NCI-H1694 (cell line): ENCODE measurements at regions not wholly inside any gene's neighbourhood (a gene's known extent, or its start where the extent isn't known, plus 50 kb on each side); places are given as distances from the start of the nearest gene placed in this dataset.
"Not testable (repeated sequence)": the region's sequence is repeated elsewhere in the genome, so short reads cannot be mapped to it uniquely, and the experiment has no call there.

Source experiments
- DNase-seq: peaks from one replicate; lab custom pipeline; 2025; lab: John Stamatoyannopoulos, UW

DNA sequence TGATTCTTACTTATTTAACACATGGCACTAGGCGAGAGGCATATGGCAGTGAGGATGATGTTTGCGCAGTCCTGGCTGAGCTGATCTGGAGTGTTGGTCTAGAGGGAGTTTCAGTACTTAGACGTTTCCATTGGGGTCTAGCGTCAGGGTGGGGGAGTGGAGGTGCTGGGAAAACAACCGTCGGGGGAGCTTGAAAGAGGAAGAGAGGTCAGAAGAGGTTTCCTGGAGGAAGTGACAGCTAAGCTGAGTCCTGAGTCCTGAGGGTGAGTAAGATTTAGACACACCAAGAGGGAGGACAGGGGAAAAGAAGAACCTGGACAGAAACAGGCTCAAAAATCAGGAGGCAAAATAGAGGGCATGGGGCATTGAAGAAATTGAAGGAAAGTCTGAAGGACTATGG, 81.4 kb downstream of the ALOX5AP start:
- DNase-seq, result no peak

DNA sequence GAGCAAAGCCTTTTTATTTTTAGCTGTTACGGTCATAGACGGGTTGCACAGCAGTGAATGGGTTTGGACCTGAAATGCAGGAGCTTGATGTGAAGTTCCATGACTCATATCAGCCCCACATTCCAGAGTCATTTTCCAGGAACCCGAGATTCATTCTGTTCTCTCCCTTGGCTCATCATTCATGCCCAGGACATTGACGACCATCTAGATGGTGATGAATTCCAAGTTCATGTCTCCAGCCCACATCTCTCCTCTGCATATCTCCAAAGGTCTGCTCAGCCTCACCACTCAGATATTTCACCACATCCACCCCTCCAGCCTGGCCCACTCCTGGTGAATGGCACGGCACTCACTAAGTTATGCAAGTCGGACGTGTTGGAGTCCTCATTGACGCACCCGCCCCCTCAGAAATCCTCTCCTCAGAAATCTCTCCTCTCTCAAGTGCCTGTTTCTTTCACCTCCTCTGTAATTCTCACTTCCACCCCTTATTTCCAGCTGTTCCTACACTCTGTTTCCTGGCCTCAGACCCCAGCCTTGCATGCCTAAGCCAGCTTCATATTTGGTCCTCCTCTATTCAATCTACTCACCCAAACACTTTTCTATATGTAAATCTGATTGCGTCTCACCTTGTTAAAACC, 83.1 kb downstream of the ALOX5AP start:
- DNase-seq, result no peak

DNA sequence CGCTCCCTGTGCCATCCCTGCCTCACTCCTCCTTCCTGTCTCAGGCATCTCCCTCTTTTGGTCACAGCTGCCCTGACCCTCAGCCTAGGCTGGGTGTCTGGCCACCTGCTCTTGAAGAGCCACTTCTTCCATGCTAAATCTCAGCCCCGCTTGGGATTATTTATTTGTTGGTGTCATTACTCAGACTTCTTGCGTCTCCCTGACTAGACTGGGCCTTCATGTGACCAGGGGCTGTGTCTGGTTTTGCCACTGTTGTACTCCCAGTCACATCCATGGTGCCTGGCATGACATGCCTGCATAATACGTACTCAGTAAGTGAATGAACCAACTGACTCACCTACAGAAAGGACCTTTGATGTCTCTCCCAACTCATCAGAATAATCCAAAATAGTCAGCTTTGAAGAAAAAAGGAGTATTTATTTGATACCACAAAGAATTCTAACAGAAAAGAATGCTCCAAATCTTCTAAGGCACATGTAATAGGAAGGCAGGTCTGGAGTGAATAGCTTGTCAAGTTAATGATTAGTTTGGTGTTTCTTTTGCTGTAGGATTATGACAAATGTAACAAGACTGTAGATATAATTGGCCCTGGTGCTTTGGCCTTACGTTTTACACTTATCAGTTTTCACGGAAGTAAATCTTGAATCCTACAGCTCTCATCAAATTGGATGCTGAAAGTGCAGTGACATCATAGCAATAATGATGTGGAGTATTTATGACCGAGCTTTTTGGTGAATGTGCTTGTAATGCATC, 84.0 kb downstream of the ALOX5AP start:
- no peak for DNase-seq

DNA sequence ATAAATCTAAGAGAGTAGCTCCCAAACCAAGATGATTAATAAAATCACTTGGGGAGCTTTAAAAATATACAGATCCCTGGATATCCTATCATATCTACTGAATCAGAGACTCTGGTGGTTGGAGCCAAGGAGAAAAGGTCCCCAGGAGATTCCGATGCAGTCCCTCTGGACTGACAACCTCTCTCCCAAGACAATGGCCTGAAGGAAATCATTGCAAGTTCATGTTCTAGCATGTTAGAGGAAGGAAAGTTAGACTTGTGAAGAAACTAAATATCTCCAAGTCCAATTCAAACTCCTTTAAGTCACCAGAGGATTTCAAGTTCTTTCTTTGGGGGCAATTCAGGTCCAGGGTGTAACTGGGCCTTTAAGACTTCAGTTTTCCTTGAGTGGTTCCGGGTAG, 84.7 kb upstream of the MEDAG start:
- no peak for DNase-seq

DNA sequence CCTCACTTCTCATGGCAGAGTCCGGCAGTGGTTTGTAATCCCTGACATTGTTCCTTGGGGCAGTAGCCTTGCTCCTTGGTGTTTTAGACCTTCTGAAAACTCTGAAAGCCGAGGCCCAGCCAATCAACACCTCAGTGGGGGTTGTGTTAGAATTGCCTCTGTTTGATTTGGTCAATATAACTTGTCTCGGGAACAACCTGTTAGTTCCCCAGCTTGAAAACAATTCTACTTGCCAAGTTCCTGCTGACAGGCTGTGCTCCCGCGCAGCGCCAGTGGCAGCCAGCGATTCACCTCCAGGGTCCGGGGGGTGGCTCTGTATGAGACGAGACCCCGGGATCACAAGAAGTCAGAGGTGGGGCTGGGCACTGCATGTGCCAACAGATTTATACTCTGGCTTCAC, 81.4 kb upstream of the MEDAG start:
- no peak for DNase-seq

DNA sequence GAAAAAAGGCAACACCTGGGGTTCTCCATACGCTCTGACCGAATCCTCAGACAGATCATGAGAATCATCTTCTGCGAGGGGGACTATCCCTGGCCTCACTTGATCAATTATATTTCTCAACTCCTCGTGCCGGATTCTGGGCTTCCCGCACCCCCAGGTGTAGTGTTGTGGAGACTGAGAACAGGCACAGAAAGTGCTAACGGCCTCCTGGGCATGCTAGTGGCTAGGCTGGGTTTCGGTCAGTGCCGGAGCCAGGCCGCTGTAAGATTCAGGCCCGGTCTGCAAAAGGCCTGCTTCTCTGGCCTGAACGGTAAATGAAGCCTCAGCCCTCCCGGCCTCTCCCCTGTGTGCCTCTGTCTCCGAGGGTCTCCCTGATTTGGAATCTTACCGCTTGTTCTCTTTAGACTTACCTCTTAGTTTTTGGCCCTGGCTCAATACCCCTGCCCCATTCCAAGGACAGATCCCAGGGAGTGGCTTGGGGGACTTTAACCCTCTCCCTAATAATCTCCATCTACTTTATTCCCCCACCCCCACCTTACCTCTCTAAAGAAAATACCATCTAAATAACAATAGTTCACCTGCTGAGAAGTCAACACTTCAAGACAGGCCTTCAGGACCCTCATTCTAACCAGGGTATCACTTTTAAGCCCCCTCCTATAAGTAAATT, 79.0 kb upstream of the MEDAG start:
- DNase-seq, result no peak

DNA sequence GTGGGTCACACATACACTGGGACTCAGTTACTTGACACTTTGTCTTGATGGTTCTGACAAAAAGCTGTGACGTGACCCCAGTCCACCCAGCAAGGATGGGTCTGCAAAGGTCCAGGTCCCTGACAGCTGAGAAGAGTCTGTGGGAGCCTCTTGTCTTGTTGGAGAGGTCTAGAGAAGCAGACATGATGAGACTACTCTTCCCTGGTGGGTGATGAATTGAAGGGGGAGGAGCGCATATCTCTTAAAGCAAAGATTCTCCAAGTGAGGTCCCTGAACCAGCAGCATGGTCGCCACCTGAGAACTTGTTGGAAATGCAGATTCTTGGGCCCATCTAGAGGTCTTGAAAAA, 78.5 kb upstream of the MEDAG start:
- DNase-seq, result no peak

DNA sequence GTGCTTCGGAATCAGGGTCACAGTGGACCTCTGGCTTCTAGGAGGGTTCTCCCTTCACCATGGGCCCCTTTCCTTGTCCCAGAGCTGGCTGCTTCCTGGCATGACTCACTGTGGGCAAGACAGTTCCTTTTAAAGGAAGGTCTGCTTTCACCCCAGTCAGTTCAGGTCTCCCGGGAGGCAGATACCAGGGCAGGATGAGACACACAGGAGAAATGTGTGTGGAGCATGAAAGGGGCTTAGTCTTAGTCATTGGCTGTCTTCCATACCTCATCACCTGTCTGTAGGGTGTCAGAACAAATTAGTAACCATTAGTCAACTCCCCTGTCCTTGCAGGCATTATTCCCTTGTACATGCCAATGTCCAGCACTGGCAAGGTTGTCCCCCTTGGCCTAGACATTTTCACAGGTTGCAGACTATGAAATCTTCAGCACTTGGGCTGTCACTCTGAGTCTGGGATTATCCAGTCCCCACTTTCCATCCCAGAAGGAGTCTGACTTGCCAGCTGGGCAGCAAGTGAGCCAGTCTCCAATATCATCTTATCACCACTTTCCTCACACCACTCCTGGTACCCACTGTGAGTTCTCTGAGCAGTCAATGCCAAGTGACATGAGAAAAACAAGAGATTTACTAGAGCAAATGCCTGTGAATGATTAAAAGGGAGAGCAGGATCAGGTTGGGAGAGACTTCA, 76.8 kb upstream of the MEDAG start:
- DNase-seq, result no peak

DNA sequence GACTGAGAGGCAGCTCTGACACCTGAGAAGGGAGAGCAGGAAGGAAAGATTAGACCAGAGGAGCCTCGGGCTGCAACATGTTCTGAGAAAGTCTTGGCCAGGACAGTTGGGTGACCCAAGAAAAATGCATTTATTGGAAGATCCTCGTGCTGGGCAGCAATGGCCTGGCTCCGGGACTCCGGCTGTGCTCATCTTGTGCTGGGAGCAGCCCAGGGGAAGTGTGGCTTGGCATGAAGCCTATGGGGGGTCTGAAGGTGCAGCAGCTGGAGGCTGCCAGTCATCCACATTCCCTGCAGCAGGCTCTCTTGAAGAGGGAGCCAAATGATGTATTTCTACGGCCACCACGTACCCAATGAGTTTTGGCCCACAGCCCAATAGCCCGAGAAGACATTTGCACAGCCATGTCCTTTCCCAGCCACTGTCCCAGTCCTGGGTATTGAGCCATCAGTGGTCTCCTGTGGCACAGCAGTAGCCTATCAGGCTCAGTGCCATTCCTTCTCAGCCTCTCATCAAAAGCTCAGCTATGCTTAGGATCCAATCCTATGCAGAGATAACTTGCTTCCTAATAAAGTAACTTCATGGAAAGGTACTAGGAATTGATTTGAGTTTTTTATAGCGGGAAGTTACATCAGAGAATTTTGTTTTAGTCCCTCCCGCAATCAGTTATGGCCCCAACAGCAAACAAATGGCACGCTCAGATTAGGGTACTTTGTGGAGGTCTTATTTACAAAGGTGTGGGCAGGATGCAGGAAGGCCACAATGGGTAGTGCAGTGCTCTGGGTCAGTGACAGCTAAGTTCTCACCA, 76.0 kb upstream of the MEDAG start:
- no peak for DNase-seq

DNA sequence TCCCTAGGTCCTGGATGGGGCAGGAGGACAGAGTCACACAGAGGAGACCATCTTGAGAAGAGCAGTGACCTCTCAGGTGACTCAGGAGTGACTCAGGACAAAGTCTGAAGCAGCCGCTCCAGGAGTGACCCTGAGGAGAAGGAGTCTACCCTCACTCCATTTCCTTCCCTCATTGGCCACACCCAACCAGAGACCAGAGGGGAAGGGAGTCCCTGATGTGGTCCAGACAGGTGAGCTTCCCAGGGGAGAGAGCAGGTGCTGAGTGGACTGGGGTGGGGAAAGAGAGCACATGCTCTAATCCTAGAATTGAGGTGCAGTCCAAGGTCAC, 75.5 kb upstream of the MEDAG start:
- DNase-seq, result no peak

DNA sequence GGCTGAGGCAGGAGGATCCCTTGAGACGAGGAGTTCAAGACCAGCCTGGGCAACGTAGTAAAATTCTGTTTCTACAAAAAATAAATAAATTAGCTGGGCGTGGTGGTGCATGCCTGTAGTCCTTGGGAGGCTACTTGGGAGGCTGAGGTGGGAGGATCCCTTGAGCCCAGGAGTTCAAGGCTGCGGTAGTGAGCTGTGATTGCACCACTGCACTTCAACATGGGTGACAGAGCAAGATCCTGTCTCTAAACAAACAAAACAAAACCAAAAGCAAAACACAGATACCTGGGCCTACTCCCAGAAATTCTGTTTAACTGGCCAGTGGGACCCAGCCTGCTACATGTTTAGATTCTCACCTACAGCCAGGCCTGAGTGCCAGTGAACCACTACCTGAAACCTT, 74.6 kb upstream of the MEDAG start:
- no peak for DNase-seq

DNA sequence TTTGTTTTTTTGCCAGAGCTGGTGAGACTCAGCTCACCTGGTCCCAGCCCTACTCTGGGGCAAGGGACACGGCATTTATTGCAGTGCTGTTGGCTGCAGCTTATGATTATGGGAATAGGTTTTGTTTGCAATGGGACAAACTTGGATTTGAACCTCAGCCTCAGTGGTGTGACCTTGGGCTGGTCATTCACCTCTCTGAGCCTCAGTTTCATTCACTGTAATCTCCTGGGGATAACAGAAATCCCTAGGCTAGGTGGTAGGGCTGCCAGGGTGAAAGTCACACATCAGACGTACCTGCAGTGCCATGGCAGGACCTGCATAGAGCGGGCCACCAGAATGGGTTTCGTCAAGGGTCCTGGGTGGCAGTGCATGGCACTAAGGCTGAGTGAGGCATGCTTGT, 73.7 kb upstream of the MEDAG start:
- no peak for DNase-seq

DNA sequence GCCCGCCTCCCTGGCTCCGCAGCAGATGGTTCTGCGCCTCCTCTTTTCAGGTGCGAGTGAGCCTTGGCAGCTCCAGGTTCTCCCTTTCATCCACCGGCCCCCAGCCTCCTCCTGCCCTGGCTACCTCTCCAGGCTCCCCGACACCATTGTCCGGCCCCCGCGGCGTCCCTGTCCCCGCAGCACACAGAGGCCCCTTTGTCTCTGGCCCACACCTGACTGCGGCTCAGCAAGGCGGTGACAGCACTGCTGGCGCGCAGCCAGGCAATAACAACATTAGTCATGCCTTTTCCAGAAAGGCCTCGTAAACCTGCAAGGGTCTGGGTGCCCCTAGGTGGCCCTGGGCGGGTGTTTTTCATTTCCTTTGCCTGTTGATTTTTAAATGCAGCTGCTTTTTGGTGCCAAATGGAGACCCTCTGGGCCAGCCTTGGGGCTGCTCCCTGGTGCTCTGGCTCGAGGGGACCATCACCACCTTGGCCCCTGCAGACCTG, 73.2 kb upstream of the MEDAG start:
- DNase-seq, result peak; percentile 78

DNA sequence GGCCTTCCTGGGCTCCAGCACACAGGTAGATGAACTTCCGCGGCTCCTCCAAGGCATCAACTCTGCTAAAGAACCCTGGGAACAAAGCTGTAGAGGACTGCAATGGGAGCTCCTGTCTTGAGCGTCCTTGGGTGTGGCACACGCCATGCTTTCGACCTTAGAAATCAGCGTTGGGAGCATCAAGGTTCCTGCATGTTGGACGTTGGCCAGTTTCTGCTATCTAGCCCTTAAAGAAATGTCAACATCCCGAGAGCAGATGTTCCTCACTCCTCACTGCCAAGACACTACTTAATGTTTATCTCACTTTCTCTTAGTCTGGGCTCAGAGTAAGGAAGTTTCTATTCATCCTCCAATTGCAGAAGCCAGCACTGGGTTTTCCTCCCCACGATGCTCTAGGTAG, 70.6 kb upstream of the MEDAG start:
- DNase-seq, result no peak

DNA sequence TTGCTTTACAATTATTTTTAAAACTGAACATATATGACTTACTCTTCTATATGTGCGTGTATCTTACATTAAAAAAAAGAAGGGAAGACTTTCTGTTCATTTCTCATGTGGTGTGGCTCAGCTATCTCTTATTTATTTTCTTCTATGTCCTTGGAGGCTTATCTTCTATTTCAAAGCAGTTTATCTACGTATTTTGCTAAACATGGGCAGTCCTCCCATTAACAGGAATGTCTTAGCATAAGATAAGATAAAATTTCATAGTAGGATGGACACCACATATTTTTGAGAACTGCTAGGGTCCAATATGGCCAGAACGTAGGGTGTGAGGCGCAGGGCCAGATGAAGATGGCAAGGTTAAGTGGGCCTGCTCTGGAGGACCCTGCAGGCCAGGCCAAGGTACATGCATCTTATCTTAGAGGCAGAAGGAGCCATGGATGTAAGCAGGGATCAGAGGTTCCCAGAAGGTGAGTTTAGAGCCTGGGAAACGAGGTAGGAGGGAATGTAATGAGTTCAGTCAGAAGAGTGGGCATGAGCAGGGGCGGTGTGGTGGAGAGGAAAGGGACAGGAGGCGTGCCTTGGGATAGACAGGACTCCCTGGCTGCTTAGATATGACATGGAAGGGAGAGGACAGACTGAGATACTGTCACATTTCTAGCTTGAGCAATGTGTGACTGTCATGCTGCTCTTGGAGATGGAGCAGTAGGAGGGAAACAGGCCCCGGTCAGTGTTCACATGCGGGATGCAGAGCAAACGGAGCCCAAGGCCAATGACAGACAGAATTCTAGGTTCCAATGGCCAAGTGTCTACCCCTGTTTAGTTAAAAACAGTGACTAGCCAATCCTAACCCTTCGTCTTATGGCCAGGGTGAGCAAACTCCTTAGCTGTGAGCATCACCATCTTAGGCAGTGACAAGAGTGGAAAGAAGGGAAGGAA, 68.6 kb upstream of the MEDAG start:
- DNase-seq, result no peak

DNA sequence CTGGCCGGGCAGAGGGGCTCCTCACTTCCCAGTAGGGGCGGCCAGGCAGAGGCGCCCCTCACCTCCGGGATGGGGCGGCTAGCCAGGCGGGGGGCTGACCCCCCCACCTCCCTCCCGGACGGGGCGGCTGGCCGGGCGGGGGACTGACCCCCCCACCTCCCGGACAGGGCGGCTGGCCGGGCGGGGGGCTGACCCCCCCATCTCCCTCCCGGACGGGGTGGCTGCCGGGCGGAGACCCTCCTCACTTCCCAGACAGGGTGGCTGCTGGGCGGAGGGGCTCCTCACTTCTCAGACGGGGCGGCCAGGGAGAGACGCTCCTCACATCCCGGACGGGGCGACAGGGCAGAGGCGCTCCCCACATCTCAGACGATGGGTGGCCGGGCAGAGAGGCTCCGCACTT, 66.4 kb upstream of the MEDAG start:
- not testable (repeated sequence) for DNase-seq

DNA sequence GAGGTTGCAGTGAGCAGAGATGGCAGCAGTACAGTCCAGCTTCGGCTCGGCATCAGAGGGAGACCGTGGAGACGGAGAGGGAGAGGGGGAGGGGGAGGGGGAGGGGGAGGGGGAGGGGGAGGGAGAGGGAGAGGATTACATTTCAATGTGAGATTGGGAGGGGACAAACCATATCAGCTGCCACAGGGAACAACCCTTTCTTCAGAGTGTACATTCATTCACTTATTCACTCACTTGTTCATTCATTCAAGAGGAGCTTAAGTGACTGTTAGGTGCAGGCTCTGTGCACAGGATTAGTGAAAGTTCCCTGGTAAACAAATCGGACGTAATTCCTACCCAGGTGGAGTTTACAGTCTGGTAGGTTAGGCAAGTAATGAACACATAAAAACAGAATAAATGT, 65.6 kb upstream of the MEDAG start:
- DNase-seq, result no peak

DNA sequence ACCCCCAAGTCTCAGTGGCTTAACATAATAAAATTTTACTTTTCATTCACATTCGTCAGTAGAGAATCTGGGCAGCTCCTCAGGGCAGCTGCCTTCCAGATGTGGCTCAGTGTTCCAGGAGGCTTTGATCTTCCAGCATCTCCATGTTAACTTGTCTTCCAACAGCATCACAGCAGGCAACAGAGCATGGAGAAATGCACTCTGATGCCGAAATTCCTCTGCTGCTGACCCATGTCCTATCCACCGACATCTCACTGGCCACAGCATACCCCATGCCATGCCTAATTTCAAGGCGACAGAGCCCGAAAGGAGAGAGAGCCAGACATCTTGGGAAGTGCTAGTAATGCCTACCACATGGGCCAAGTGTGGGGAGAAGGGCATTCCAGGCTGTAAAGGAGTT, 64.9 kb upstream of the MEDAG start:
- no peak for DNase-seq

DNA sequence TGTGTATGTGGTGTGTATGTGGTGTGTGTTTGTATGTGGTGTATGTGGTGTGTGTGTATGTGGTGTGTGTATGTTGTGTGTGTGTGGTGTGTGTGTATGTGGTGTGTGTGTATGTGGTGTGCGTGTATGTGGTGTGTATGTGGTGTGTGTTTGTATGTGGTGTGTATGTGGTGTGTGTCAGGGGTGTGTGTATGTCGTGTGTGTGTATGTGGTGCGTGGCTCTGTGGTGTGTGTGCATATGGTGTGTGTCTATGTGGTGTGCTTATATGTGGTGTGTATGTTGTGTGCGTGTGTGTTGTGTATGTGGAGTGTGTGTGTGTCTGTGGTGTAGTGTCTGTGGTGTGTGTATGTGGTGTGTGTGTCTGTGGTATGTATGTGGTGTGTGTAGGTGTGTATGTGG, 62.5 kb upstream of the MEDAG start:
- no peak for DNase-seq

DNA sequence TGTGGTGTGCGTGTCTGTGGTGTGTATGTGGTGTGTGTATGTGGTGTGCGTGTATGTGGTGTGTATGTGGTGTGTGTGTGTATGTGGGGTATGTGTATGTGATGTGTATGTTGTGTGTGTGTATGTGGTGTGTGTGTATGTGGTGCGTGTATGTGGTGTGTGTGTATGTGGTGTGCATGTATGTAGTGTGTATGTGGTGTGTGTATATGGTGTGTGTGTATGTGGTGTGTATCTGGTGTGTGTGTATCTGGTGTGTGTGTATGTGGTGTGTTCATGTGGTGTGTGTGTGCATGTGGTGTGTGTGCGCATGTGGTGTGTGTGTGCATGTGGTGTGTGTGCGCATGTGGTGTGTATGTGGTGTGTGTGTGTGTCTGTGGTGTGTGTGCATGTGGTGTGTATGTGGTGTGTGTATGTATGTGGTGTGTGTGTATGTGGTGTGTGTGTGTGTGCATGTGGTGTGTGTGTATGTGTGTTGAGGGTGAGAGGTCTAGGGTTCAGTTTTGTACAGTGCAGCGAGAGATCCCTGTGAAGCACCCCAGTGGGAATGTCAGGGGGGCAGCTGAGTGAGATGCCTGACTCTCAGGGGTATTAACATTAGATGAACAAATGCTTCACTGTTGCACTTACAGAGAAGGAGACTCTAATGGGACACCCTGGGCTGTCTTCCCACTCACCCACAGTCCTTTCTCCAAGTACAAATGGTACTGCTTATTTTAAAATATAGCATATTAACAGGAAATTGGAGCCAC, 61.3 kb upstream of the MEDAG start:
- no peak for DNase-seq
